ENCODE measurements at regions not wholly inside any gene's neighbourhood (a gene's known extent, or its start where the extent isn't known, plus 50 kb on each side); places are given as distances from the start of the nearest gene placed in this dataset.

DNA sequence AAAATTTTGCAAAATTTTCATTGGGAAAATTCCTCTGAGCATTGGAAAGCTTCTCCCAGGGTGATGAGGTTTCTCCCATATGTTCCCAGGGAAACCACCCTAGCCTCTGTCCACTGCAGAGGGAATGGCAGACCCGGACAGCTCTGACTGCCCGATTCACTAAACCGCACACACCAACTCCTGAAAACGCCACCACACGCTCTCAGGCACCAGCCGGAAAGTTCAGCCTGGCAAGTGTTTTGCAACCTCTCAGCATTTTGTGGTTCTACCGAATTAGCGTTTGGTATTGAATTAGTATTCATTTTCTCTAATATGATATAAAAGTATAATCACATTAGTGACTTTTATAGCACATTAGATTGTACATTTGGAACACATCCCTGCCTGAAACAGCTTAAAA lies 213.4 kb downstream of the PHETA1 start:
- no peak for TF ChIP-seq CTCF (IDR thresholded peaks at IDR 0.05)
- TF ChIP-seq POLR2A (IDR thresholded peaks at IDR 0.05), result no peak

Data from uterus (tissue), 2 donors.